ENCODE measurements at regions not wholly inside any gene's neighbourhood (a gene's known extent, or its start where the extent isn't known, plus 50 kb on each side); places are given as distances from the start of the nearest gene placed in this dataset.

GRCh38 chr16:80203821-80204220 is 337.0 kb upstream of the DYNLRB2 start:
- H3K27ac Mint-ChIP-seq = no peak overlapping the region
- ChIA-PET CTCF (no interaction called here), POLR2A (no interaction called here)
- no peak for ATAC-seq
- TF ChIP-seq, protein P1, sequence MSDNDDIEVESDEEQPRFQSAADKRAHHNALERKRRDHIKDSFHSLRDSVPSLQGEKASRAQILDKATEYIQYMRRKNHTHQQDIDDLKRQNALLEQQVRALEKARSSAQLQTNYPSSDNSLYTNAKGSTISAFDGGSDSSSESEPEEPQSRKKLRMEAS (CRISPR knock-in tag; IDR thresholded peaks at IDR 0.05) = no peak
- no peak for TF ChIP-seq GRHL2 (CRISPR knock-in tag; IDR thresholded peaks at IDR 0.05; ENCODE audit: insufficient replicate concordance, severe bottlenecking)
- no peak for TF ChIP-seq USF1 (CRISPR knock-in tag; IDR thresholded peaks at IDR 0.05)
- TF ChIP-seq TEAD4 (CRISPR knock-in tag; IDR thresholded peaks at IDR 0.05) = no peak
- TF ChIP-seq, protein P2, sequence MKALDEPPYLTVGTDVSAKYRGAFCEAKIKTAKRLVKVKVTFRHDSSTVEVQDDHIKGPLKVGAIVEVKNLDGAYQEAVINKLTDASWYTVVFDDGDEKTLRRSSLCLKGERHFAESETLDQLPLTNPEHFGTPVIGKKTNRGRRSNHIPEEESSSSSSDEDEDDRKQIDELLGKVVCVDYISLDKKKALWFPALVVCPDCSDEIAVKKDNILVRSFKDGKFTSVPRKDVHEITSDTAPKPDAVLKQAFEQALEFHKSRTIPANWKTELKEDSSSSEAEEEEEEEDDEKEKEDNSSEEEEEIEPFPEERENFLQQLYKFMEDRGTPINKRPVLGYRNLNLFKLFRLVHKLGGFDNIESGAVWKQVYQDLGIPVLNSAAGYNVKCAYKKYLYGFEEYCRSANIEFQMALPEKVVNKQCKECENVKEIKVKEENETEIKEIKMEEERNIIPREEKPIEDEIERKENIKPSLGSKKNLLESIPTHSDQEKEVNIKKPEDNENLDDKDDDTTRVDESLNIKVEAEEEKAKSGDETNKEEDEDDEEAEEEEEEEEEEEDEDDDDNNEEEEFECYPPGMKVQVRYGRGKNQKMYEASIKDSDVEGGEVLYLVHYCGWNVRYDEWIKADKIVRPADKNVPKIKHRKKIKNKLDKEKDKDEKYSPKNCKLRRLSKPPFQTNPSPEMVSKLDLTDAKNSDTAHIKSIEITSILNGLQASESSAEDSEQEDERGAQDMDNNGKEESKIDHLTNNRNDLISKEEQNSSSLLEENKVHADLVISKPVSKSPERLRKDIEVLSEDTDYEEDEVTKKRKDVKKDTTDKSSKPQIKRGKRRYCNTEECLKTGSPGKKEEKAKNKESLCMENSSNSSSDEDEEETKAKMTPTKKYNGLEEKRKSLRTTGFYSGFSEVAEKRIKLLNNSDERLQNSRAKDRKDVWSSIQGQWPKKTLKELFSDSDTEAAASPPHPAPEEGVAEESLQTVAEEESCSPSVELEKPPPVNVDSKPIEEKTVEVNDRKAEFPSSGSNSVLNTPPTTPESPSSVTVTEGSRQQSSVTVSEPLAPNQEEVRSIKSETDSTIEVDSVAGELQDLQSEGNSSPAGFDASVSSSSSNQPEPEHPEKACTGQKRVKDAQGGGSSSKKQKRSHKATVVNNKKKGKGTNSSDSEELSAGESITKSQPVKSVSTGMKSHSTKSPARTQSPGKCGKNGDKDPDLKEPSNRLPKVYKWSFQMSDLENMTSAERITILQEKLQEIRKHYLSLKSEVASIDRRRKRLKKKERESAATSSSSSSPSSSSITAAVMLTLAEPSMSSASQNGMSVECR (CRISPR knock-in tag; IDR thresholded peaks at IDR 0.05; ENCODE audit: borderline replicate concordance) = no peak
- TF ChIP-seq, protein P3, sequence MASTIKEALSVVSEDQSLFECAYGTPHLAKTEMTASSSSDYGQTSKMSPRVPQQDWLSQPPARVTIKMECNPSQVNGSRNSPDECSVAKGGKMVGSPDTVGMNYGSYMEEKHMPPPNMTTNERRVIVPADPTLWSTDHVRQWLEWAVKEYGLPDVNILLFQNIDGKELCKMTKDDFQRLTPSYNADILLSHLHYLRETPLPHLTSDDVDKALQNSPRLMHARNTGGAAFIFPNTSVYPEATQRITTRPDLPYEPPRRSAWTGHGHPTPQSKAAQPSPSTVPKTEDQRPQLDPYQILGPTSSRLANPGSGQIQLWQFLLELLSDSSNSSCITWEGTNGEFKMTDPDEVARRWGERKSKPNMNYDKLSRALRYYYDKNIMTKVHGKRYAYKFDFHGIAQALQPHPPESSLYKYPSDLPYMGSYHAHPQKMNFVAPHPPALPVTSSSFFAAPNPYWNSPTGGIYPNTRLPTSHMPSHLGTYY (CRISPR knock-in tag; IDR thresholded peaks at IDR 0.05) = no peak
- TF ChIP-seq ZBTB21 (CRISPR knock-in tag; IDR thresholded peaks at IDR 0.05; ENCODE audit: borderline replicate concordance) = no peak
- TF ChIP-seq, protein P4, sequence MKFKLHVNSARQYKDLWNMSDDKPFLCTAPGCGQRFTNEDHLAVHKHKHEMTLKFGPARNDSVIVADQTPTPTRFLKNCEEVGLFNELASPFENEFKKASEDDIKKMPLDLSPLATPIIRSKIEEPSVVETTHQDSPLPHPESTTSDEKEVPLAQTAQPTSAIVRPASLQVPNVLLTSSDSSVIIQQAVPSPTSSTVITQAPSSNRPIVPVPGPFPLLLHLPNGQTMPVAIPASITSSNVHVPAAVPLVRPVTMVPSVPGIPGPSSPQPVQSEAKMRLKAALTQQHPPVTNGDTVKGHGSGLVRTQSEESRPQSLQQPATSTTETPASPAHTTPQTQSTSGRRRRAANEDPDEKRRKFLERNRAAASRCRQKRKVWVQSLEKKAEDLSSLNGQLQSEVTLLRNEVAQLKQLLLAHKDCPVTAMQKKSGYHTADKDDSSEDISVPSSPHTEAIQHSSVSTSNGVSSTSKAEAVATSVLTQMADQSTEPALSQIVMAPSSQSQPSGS (CRISPR knock-in tag; IDR thresholded peaks at IDR 0.05; ENCODE audit: borderline replicate concordance, low read depth) = no peak
- no peak for TF ChIP-seq MXD4 (CRISPR knock-in tag; IDR thresholded peaks at IDR 0.05; ENCODE audit: borderline replicate concordance)
- TF ChIP-seq FOXP4 (CRISPR knock-in tag; IDR thresholded peaks at IDR 0.05) = no peak
- TF ChIP-seq ZNF219 (CRISPR knock-in tag; IDR thresholded peaks at IDR 0.05; ENCODE audit: borderline replicate concordance) = no peak
- TF ChIP-seq, protein P5, sequence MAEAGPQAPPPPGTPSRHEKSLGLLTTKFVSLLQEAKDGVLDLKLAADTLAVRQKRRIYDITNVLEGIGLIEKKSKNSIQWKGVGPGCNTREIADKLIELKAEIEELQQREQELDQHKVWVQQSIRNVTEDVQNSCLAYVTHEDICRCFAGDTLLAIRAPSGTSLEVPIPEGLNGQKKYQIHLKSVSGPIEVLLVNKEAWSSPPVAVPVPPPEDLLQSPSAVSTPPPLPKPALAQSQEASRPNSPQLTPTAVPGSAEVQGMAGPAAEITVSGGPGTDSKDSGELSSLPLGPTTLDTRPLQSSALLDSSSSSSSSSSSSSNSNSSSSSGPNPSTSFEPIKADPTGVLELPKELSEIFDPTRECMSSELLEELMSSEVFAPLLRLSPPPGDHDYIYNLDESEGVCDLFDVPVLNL (CRISPR knock-in tag; IDR thresholded peaks at IDR 0.05; ENCODE audit: borderline replicate concordance, low read depth) = no peak
- TF ChIP-seq MYBL2 (CRISPR knock-in tag; IDR thresholded peaks at IDR 0.05) = no peak
- TF ChIP-seq ZMAT4 (CRISPR knock-in tag; IDR thresholded peaks at IDR 0.05) = no peak
- TF ChIP-seq RORB (CRISPR knock-in tag; IDR thresholded peaks at IDR 0.05) = no peak
- no peak for TF ChIP-seq TCF7 (CRISPR knock-in tag; IDR thresholded peaks at IDR 0.05; ENCODE audit: low read depth)
- no peak for TF ChIP-seq ZNF512 (CRISPR knock-in tag; IDR thresholded peaks at IDR 0.05; ENCODE audit: borderline replicate concordance)
- peaks cover 3% of the 10 kb centered on the region for H3K4me1 Mint-ChIP-seq
- no peak overlapping the region for H3K4me3 Mint-ChIP-seq
- H3K9me3 Mint-ChIP-seq = peaks cover 10% of the 10 kb centered on the region
- H3K27me3 Mint-ChIP-seq (ENCODE audit: low read depth) = peaks cover 4% of the 10 kb centered on the region
- DNase-seq (ENCODE audit: low spot score) = no peak
- H3K36me3 Mint-ChIP-seq = no peaks in the 10 kb centered on the region

All from WTC11 (cell line).